Natural killer cell (primary cell): ENCODE measurements at regions not wholly inside any gene's neighbourhood (a gene's known extent, or its start where the extent isn't known, plus 50 kb on each side); places are given as distances from the start of the nearest gene placed in this dataset.

Source experiments
- ATAC-seq, 3 donors: fragments of 150-1000 bp in 2 of 3; fragments of 200-7000 bp in 1 of 3; cut with Tn5 transposase; 1 replicate in 1 of 3; 2 replicates in 2 of 3; pipeline ENCODE4 v1.10.0; 2021; ENCODE audit warnings: mild to moderate bottlenecking in 2 of 3, moderate library complexity in 2 of 3
- DNase-seq, 2 donors: peaks; one replicate each; pipeline versions ENCODE4 v3.0.0 to v3.0.0-alpha.2; 2013 to 2021; ENCODE audit warnings: mixed read lengths in 1 of 2
- H3K27ac ChIP-seq: one replicate; pipeline ENCODE4 v1.5.1; 2013; ENCODE audit warnings: mild to moderate bottlenecking, low read length
- H3K27me3 ChIP-seq: one replicate; pipeline ENCODE4 v1.6.1; 2013; ENCODE audit warnings: low read length; ENCODE audit not compliant: control insufficient read depth, insufficient read depth
- H3K36me3 ChIP-seq: one replicate; pipeline ENCODE4 v1.6.1; 2013; ENCODE audit warnings: low read length; ENCODE audit not compliant: control insufficient read depth, insufficient read depth
- H3K4me1 ChIP-seq: one replicate; pipeline ENCODE4 v1.6.1; 2013; ENCODE audit warnings: low read length; ENCODE audit not compliant: control insufficient read depth, insufficient read depth
- H3K4me3 ChIP-seq: one replicate; pipeline ENCODE4 v1.5.1; 2013; ENCODE audit warnings: low read length
- H3K9me3 ChIP-seq: one replicate; pipeline ENCODE4 v1.6.1; 2013; ENCODE audit warnings: low read length; ENCODE audit not compliant: control insufficient read depth, insufficient read depth
- H3K27ac Mint-ChIP-seq, 2 donors: one replicate each; pipeline ENCODE4 v1.8.0; 2022; ENCODE audit warnings: mild to moderate bottlenecking in 2 of 2, mixed read lengths in 2 of 2, moderate library complexity in 1 of 2
- H3K27me3 Mint-ChIP-seq, 2 donors: one replicate each; pipeline ENCODE4 v1.8.0; 2022; ENCODE audit warnings: low read depth in 2 of 2, mixed read lengths in 2 of 2
- H3K36me3 Mint-ChIP-seq: one replicate; pipeline ENCODE4 v1.8.0; 2022; ENCODE audit warnings: mixed read lengths
- H3K4me1 Mint-ChIP-seq, 2 donors: one replicate each; pipeline ENCODE4 v1.8.0; 2022; ENCODE audit warnings: mixed read lengths in 2 of 2
- H3K4me3 Mint-ChIP-seq: one replicate; pipeline ENCODE4 v1.8.0; 2022; ENCODE audit warnings: mild to moderate bottlenecking, moderate library complexity, mixed read lengths
- H3K9me3 Mint-ChIP-seq, 2 donors: one replicate each; pipeline ENCODE4 v1.8.0; 2022; ENCODE audit warnings: mixed read lengths in 2 of 2
- WGBS: methylation state at CpG from one replicate; pipeline ENCODE4 v1.1.7; 2013; ENCODE audit warnings: missing lambda C conversion rate; ENCODE audit not compliant: insufficient coverage; 5-methylcytosine and 5-hydroxymethylcytosine counted together
- intact Hi-C: fragments of 100-400 bp; cut with micrococcal nuclease; formaldehyde crosslinking; loops from one replicate; pipeline ENCODE4 v1.14.2; 2022
- TF ChIP-seq, protein P1 (sequence below): fragments of 200-600 bp; IDR thresholded peaks from one replicate; pipeline ENCODE4 v1.8.0; 2022; ENCODE audit warnings: antibody characterized with exemption

DNA sequence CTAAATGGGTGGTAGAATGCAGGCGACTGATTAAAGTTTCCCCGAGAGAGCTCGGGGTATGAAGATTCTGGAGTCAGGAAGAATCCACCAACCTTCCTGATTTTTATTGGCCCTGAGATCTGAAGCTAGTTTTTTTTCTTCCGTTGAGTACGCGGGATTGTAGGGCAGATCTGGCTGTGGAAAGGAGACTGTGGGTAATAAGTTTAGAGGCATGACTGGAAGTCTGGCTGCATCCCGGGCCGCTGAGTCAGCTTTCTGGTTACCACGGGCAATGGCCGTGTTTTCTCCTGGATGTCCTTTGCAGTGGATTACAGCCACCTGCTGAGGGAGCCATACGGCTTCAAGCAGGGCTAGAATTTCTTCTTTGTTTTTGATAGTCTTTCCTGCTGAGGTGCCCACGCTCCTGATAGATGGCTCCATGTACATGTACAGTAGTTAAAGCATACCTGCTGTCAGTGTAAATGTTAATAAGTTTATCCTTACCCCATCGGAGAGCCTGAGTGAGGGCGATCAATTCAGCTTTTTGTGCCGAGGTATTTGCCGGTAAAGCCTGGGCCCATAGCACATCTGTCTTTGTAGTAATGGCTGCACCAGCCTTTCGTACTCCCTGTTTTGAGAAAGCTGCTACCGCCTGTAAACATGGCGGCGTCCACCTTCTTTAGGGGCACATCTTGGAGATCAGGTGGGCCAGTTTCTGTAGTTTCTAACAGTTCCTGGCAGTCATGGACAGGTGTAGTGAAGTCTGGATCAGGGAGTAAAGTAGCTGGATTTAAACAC is 154.0 kb downstream of the TRIM27 start:
- H3K4me1 Mint-ChIP-seq = peaks cover 6 to 9% of the 10 kb centered on the region in 2 donors
- ATAC-seq = no peak
- TF ChIP-seq, protein P1, sequence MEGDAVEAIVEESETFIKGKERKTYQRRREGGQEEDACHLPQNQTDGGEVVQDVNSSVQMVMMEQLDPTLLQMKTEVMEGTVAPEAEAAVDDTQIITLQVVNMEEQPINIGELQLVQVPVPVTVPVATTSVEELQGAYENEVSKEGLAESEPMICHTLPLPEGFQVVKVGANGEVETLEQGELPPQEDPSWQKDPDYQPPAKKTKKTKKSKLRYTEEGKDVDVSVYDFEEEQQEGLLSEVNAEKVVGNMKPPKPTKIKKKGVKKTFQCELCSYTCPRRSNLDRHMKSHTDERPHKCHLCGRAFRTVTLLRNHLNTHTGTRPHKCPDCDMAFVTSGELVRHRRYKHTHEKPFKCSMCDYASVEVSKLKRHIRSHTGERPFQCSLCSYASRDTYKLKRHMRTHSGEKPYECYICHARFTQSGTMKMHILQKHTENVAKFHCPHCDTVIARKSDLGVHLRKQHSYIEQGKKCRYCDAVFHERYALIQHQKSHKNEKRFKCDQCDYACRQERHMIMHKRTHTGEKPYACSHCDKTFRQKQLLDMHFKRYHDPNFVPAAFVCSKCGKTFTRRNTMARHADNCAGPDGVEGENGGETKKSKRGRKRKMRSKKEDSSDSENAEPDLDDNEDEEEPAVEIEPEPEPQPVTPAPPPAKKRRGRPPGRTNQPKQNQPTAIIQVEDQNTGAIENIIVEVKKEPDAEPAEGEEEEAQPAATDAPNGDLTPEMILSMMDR = no peak
- no peak overlapping the region for H3K27ac ChIP-seq
- no peaks in the 10 kb centered on the region for H3K4me1 ChIP-seq
- peaks cover 87 to 96% of the 10 kb centered on the region in 2 donors for H3K27me3 Mint-ChIP-seq
- H3K27me3 ChIP-seq = peaks cover 74% of the 10 kb centered on the region
- H3K36me3 Mint-ChIP-seq = peaks cover 26% of the 10 kb centered on the region
- H3K9me3 ChIP-seq = peaks cover 13% of the 10 kb centered on the region
- no peak for DNase-seq
- H3K4me3 ChIP-seq = no peak overlapping the region
- 27% methylated on average over 20 of the region's 20 CpGs for WGBS
- H3K36me3 ChIP-seq = no peaks in the 10 kb centered on the region
- no peak overlapping the region for H3K4me3 Mint-ChIP-seq
- peaks cover 5 to 10% of the 10 kb centered on the region in 2 donors for H3K9me3 Mint-ChIP-seq
- no peak overlapping the region for H3K27ac Mint-ChIP-seq
- intact Hi-C loops = no loop called here

DNA sequence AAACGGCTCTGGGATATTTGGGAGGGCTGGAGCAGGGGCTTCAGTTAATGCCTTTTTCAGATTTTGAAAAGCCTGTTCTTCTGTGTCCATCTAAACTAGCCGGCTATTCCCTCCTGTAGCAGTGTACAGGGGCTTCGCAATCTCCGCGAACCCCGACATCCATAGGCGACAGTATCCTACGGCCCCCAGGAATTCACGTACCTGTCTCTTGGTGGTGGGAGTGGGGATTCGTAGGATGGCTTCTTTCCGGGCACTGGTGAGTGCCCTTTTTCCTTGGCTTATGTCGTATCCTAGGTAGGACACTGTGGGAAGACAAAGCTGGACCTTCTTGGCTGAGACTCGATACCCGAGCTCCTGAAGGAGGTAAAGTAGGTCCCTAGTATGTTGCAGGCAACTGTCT is 153.1 kb downstream of the TRIM27 start:
- TF ChIP-seq, protein P1 = no peak
- H3K9me3 ChIP-seq = peaks cover 21% of the 10 kb centered on the region
- Mint-ChIP-seq H3K4me3 (no peak overlapping the region), H3K4me1 (peaks cover 6 to 9% of the 10 kb centered on the region in 2 donors), H3K27ac (no peak overlapping the region), H3K36me3 (peaks cover 34% of the 10 kb centered on the region), H3K27me3 (peaks cover 85 to 96% of the 10 kb centered on the region in 2 donors), H3K9me3 (peaks cover 7 to 10% of the 10 kb centered on the region in 2 donors)
- peaks cover 80% of the 10 kb centered on the region for H3K27me3 ChIP-seq
- WGBS = 57% methylated on average over 14 of the region's 14 CpGs
- H3K27ac ChIP-seq = no peak overlapping the region
- intact Hi-C loops = no loop called here
- H3K4me3 ChIP-seq = no peak overlapping the region
- H3K4me1 ChIP-seq = no peaks in the 10 kb centered on the region
- no peaks in the 10 kb centered on the region for H3K36me3 ChIP-seq
- DNase-seq (no peak), ATAC-seq (no peak)

DNA sequence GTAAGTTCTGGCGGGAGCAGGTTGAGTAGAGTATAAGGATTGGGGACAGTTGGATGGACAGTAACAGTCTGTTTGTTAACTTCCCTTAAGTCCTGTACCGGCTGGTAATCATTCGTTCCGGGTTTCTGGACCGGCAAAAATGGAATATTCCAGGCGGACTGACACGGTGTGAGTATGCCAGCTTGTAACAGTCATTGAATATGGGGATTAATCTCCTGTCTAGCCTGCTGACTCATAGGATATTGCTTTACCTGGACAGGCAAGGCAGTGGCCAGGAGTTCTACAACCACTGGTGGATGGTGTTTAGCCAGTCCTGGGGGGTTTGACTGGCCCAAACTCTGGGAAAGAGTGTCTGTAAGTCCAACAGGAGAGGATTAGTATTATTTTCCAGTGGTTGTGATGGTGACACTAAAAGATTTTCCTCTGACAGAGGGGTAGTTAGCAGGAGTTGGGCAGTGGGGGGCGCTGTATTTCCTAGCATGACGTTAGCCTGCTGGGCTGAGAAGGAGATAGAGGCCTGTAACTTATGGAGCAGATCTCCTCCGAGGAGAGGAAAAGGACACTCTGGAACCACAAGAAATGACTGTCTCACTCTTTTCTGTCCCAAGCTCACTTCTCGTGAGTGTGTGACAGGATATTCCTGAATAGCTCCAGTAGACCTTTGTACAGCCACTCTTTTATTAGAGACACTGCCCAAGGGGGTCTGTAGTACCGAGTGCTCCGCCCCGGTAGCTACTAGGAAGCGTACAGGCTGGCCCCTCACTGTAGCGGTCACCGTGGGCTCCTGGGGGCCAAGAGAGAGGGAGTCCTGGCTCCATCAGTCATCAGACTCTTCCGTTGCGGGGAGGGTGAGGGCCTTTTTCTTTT is 152.2 kb downstream of the TRIM27 start:
- no peak overlapping the region for H3K27ac Mint-ChIP-seq
- H3K4me1 ChIP-seq = no peaks in the 10 kb centered on the region
- TF ChIP-seq, protein P1 = no peak
- peaks cover 7 to 10% of the 10 kb centered on the region in 2 donors for H3K9me3 Mint-ChIP-seq
- intact Hi-C loops = no loop called here
- H3K36me3 Mint-ChIP-seq = peaks cover 34% of the 10 kb centered on the region
- DNase-seq (no peak), ATAC-seq (no peak)
- H3K27me3 ChIP-seq = peaks cover 82% of the 10 kb centered on the region
- no peak overlapping the region for H3K4me3 ChIP-seq
- peaks cover 6 to 9% of the 10 kb centered on the region in 2 donors for H3K4me1 Mint-ChIP-seq
- peaks cover 22% of the 10 kb centered on the region for H3K9me3 ChIP-seq
- H3K36me3 ChIP-seq = no peaks in the 10 kb centered on the region
- H3K27ac ChIP-seq = no peak overlapping the region
- 23% methylated on average over 19 of the region's 19 CpGs for WGBS
- H3K4me3 Mint-ChIP-seq = no peak overlapping the region
- peaks cover 83 to 96% of the 10 kb centered on the region in 2 donors for H3K27me3 Mint-ChIP-seq
